PC-3 (cell line): ENCODE measurements at regions not wholly inside any gene's neighbourhood (a gene's known extent, or its start where the extent isn't known, plus 50 kb on each side); places are given as distances from the start of the nearest gene placed in this dataset.
A peak's percentile ranks its signal among the peaks of the same experiment; 100 is the strongest.

Source experiments
- ATAC-seq: fragments of 200-7000 bp; cut with Tn5 transposase; 2 replicates; pipeline ENCODE4 v1.9.1; 2020; ENCODE audit warnings: mild to moderate bottlenecking, moderate library complexity
- BruUV-seq: library from RNA; stranded (reverse); fragments of 400-500 nt; replicated peaks from 2 replicates; lab custom pipeline; 2021; lab: Mats Ljungman, UMichigan
- CTCF ChIA-PET: fragments of 300-600 bp; sonication (Branson Sonifier 250); formaldehyde crosslinking; loops from one replicate; lab custom pipeline; 2022; ENCODE audit warnings: antibody characterized with exemption; lab: Charles Lee
- POLR2A ChIA-PET: fragments of 300-600 bp; sonication (Branson Sonifier 250); formaldehyde crosslinking; loops from one replicate; lab custom pipeline; 2022; ENCODE audit warnings: antibody characterized with exemption; ENCODE audit not compliant: unreplicated experiment; lab: Charles Lee
- DNase-seq: peaks from one replicate; pipeline ENCODE4 v3.0.0-alpha.2; 2015
- H2AFZ ChIP-seq: fragments of 300-600 bp; sonication (generic); 2 replicates; pipeline ENCODE4 v1.6.0; 2016; ENCODE audit warnings: antibody characterized with exemption, low read length
- H3F3A ChIP-seq: fragments of 300-600 bp; sonication (generic); one replicate; pipeline ENCODE4 v1.6.0; 2017; ENCODE audit warnings: antibody characterized with exemption, low read length, control low read depth, mild to moderate bottlenecking; ENCODE audit not compliant: unreplicated experiment
- H3K27ac ChIP-seq: fragments of 300-600 bp; sonication (generic); 2 replicates; pipeline ENCODE4 v1.5.1; 2016; ENCODE audit warnings: mild to moderate bottlenecking, low read length
- H3K27me3 ChIP-seq: fragments of 300-600 bp; sonication (generic); 2 replicates; pipeline ENCODE4 v1.6.1; 2016; ENCODE audit warnings: low read length, mixed read lengths
- H3K36me3 ChIP-seq: fragments of 300-600 bp; sonication (generic); 2 replicates; pipeline ENCODE4 v1.6.1; 2016; ENCODE audit warnings: low read depth, mixed run types, low read length, mixed read lengths
- H3K4me1 ChIP-seq: fragments of 300-600 bp; sonication (generic); 2 replicates; pipeline ENCODE4 v1.5.1; 2016; ENCODE audit warnings: low read length; ENCODE audit not compliant: insufficient read depth
- H3K4me2 ChIP-seq: fragments of 300-600 bp; sonication (generic); 2 replicates; pipeline ENCODE4 v1.6.0; 2016; ENCODE audit warnings: low read length
- H3K4me3 ChIP-seq: fragments of 300-600 bp; sonication (generic); 2 replicates; pipeline ENCODE4 v1.5.1; 2016; ENCODE audit warnings: mild to moderate bottlenecking, low read length, mixed read lengths
- H3K79me2 ChIP-seq: fragments of 300-600 bp; sonication (generic); 2 replicates; pipeline ENCODE4 v1.6.1; 2017; ENCODE audit warnings: low read length, mixed read lengths
- H3K9ac ChIP-seq: fragments of 300-600 bp; sonication (generic); 2 replicates; pipeline ENCODE4 v1.6.0; 2016; ENCODE audit warnings: mild to moderate bottlenecking, low read length
- H3K9me2 ChIP-seq: fragments of 300-600 bp; sonication (generic); replicated peaks from 2 replicates; pipeline ENCODE4 v1.6.1; 2016; ENCODE audit warnings: mixed run types, low read length, mixed read lengths
- H3K9me3 ChIP-seq: fragments of 300-600 bp; sonication (generic); 2 replicates; pipeline ENCODE4 v1.6.1; 2016; ENCODE audit warnings: low read length, mixed read lengths
- H4K20me1 ChIP-seq: fragments of 300-600 bp; sonication (generic); 2 replicates; pipeline ENCODE4 v1.6.1; 2016; ENCODE audit warnings: low read length, mixed read lengths
- EZH2 ChIP-seq: fragments of 300-600 bp; sonication (generic); IDR thresholded peaks from one replicate; pipeline ENCODE4 v1.6.1; 2017; ENCODE audit warnings: antibody characterized with exemption, mild to moderate bottlenecking, low read length; ENCODE audit not compliant: unreplicated experiment
- EZH2phosphoT487 ChIP-seq: fragments of 300-600 bp; sonication (generic); IDR thresholded peaks from 2 replicates; pipeline ENCODE4 v1.6.1; 2018; ENCODE audit warnings: mild to moderate bottlenecking, antibody characterized with exemption, low read length, borderline replicate concordance
- intact Hi-C: fragments of 100-400 bp; cut with micrococcal nuclease; formaldehyde crosslinking; loops from 2 replicates; pipeline ENCODE4 v1.9.0; 2023
- TF ChIP-seq, protein P1 (sequence below): fragments of 300-600 bp; sonication (generic); conservative IDR thresholded peaks from 2 replicates; pipeline ENCODE4 v1.5.1; 2017; ENCODE audit warnings: antibody characterized with exemption, low read depth, mild to moderate bottlenecking, low read length

- ChIA-PET CTCF (no interaction called here), POLR2A (no interaction called here)
- Histone ChIP-seq H3K9me3 (no peaks in the 10 kb centered on the region), H3K4me3 (no peak overlapping the region), H3K79me2 (no peaks in the 10 kb centered on the region), H3K9me2 (no peaks in the 10 kb centered on the region), H4K20me1 (no peaks in the 10 kb centered on the region), H3F3A (no peaks in the 10 kb centered on the region), H3K27ac (peak overlapping the region; percentile 51), H3K27me3 (no peaks in the 10 kb centered on the region), H3K36me3 (peaks cover 6% of the 10 kb centered on the region; the same call in 1 of the 2 replicates), H3K4me2 (peak overlapping the region; percentile 30; the same call in 1 of the 2 replicates), H3K9ac (no peak overlapping the region), H3K4me1 (peaks cover 13% of the 10 kb centered on the region), H2AFZ (peak overlapping the region; percentile 39)
- BruUV-seq = no TSS peak
- peak; percentile 98 for ATAC-seq
- intact Hi-C loops = loop anchor here (1.0 kb wide), 1 partner anchor 30 kb away; no protein-coding TSS in a partner anchor
- peak; percentile 83 for DNase-seq
- TF ChIP-seq, protein P1, sequence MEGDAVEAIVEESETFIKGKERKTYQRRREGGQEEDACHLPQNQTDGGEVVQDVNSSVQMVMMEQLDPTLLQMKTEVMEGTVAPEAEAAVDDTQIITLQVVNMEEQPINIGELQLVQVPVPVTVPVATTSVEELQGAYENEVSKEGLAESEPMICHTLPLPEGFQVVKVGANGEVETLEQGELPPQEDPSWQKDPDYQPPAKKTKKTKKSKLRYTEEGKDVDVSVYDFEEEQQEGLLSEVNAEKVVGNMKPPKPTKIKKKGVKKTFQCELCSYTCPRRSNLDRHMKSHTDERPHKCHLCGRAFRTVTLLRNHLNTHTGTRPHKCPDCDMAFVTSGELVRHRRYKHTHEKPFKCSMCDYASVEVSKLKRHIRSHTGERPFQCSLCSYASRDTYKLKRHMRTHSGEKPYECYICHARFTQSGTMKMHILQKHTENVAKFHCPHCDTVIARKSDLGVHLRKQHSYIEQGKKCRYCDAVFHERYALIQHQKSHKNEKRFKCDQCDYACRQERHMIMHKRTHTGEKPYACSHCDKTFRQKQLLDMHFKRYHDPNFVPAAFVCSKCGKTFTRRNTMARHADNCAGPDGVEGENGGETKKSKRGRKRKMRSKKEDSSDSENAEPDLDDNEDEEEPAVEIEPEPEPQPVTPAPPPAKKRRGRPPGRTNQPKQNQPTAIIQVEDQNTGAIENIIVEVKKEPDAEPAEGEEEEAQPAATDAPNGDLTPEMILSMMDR = no peak
- TF ChIP-seq EZH2 (no peak), EZH2phosphoT487 (no peak)
These were observed 52.6 kb upstream of the NAA20 start for GRCh38 chr20:19964289-19965265.

DNA sequence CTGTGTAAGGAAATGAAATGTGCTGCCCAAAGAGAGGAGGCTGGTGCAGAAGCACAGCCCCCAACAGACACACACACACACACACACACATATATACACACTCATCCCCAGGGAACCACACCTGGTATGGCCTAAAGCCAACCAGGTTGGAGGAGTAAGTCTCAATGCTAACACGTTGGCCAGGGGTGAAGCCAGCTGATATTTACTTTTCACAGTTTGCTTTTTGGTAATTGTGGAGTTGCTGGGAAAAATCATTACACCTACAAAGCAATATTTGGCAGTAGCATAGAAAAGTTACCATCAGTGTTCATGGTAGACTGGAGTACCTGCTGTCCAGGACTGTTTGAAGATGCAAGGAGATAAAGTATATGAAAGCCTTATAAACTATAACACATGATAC is 50.3 kb upstream of the NAA20 start:
- Histone ChIP-seq H4K20me1 (no peaks in the 10 kb centered on the region), H3K9ac (no peak overlapping the region), H3F3A (no peaks in the 10 kb centered on the region), H3K9me2 (no peaks in the 10 kb centered on the region), H3K4me1 (peaks cover 13% of the 10 kb centered on the region), H3K79me2 (no peaks in the 10 kb centered on the region), H3K36me3 (no peaks in the 10 kb centered on the region), H3K4me2 (no peak overlapping the region), H3K9me3 (no peaks in the 10 kb centered on the region), H3K27ac (no peak overlapping the region), H2AFZ (no peak overlapping the region), H3K4me3 (no peak overlapping the region), H3K27me3 (no peaks in the 10 kb centered on the region)
- intact Hi-C loops = no loop called here
- BruUV-seq = no TSS peak
- ChIA-PET POLR2A (no interaction called here), CTCF (no interaction called here)
- TF ChIP-seq, protein P1 = no peak
- TF ChIP-seq EZH2 (no peak), EZH2phosphoT487 (no peak)
- DNase-seq (no peak), ATAC-seq (no peak)
